HFFc6 (cell line): ENCODE measurements at regions not wholly inside any gene's neighbourhood (a gene's known extent, or its start where the extent isn't known, plus 50 kb on each side); places are given as distances from the start of the nearest gene placed in this dataset.

Experiments used
- DNase-seq: peaks from one replicate; pipeline ENCODE4 v3.0.0-alpha.2; 2018
- H3K27ac Mint-ChIP-seq: 2 replicates; pipeline ENCODE4 v1.8.0; 2020; ENCODE audit warnings: mild to moderate bottlenecking, mixed read lengths
- H3K27me3 Mint-ChIP-seq: 2 replicates; pipeline ENCODE4 v1.8.0; 2021; ENCODE audit warnings: mild to moderate bottlenecking, moderate library complexity, mixed read lengths; ENCODE audit not compliant: insufficient read depth
- H3K36me3 Mint-ChIP-seq: 2 replicates; pipeline ENCODE4 v1.8.0; 2021; ENCODE audit warnings: low read depth, mixed read lengths
- H3K4me1 Mint-ChIP-seq: 2 replicates; pipeline ENCODE4 v1.8.0; 2020; ENCODE audit warnings: low read depth, mixed read lengths
- H3K4me3 Mint-ChIP-seq: 2 replicates; pipeline ENCODE4 v1.8.0; 2020; ENCODE audit warnings: mild to moderate bottlenecking, moderate library complexity, mixed read lengths
- H3K9me3 Mint-ChIP-seq: 2 replicates; pipeline ENCODE4 v1.8.0; 2020; ENCODE audit warnings: mild to moderate bottlenecking, mixed read lengths
- CTCF ChIP-seq: fragments of 200-600 bp; sonication (generic); IDR thresholded peaks from 2 replicates; pipeline ENCODE4 v1.5.0; 2021; ENCODE audit warnings: antibody characterized with exemption, mild to moderate bottlenecking

GRCh38 chr3:124320976-124321375 lies 329.1 kb upstream of the ROPN1 start:
- H3K27me3 Mint-ChIP-seq, result peaks cover 29% of the 10 kb centered on the region
- H3K27ac Mint-ChIP-seq, result no peak overlapping the region
- no peak for DNase-seq
- H3K4me1 Mint-ChIP-seq, result no peaks in the 10 kb centered on the region; the same call in 1 of the 2 replicates
- H3K9me3 Mint-ChIP-seq, result no peaks in the 10 kb centered on the region
- H3K36me3 Mint-ChIP-seq, result no peaks in the 10 kb centered on the region
- no peak for TF ChIP-seq CTCF
- no peak overlapping the region for H3K4me3 Mint-ChIP-seq

GRCh38 chr3:124322309-124322880 lies 330.5 kb upstream of the ROPN1 start:
- no peak for DNase-seq
- Mint-ChIP-seq H3K4me1 (no peaks in the 10 kb centered on the region; the same call in 1 of the 2 replicates), H3K27ac (no peak overlapping the region), H3K27me3 (peaks cover 27% of the 10 kb centered on the region), H3K36me3 (no peaks in the 10 kb centered on the region), H3K4me3 (no peak overlapping the region), H3K9me3 (no peaks in the 10 kb centered on the region)
- TF ChIP-seq CTCF, result no peak

GRCh38 chr3:124322966-124323365 lies 331.0 kb upstream of the ROPN1 start:
- TF ChIP-seq CTCF, result no peak
- H3K4me1 Mint-ChIP-seq, result no peaks in the 10 kb centered on the region; the same call in 1 of the 2 replicates
- DNase-seq, result no peak
- H3K9me3 Mint-ChIP-seq, result no peaks in the 10 kb centered on the region
- H3K4me3 Mint-ChIP-seq, result no peak overlapping the region
- H3K27me3 Mint-ChIP-seq, result peaks cover 27% of the 10 kb centered on the region
- no peak overlapping the region for H3K27ac Mint-ChIP-seq
- no peaks in the 10 kb centered on the region for H3K36me3 Mint-ChIP-seq

GRCh38 chr3:124325248-124325647 lies 333.3 kb upstream of the ROPN1 start:
- Mint-ChIP-seq H3K36me3 (no peaks in the 10 kb centered on the region), H3K9me3 (no peaks in the 10 kb centered on the region), H3K4me3 (no peak overlapping the region), H3K27ac (no peak overlapping the region), H3K4me1 (no peaks in the 10 kb centered on the region; the same call in 1 of the 2 replicates), H3K27me3 (peaks cover 24% of the 10 kb centered on the region)
- DNase-seq, result no peak
- no peak for TF ChIP-seq CTCF

GRCh38 chr3:124329723-124330122 lies 337.8 kb upstream of the ROPN1 start:
- Mint-ChIP-seq H3K4me1 (no peaks in the 10 kb centered on the region), H3K9me3 (no peaks in the 10 kb centered on the region), H3K27ac (no peak overlapping the region), H3K36me3 (no peaks in the 10 kb centered on the region), H3K27me3 (peaks cover 13% of the 10 kb centered on the region), H3K4me3 (no peak overlapping the region)
- TF ChIP-seq CTCF, result no peak
- DNase-seq, result no peak
